Prostate gland (tissue), 2 donors: ENCODE measurements at regions not wholly inside any gene's neighbourhood (a gene's known extent, or its start where the extent isn't known, plus 50 kb on each side); places are given as distances from the start of the nearest gene placed in this dataset.

ENCODE experiments used
- CTCF ChIP-seq, 4 experiments: fragments of 200-600 bp in 2 of 4; fragments of 450-650 bp in 2 of 4; sonication (generic) in 2 of 4; IDR thresholded peaks; 1 replicate in 3 of 4; 2 replicates in 1 of 4; pipeline ENCODE4 v1.5.1; 2016 to 2019; ENCODE audit warnings: antibody characterized with exemption in 4 of 4, mild to moderate bottlenecking in 2 of 4, moderate library complexity in 2 of 4
- POLR2A ChIP-seq: fragments of 450-650 bp; IDR thresholded peaks from one replicate; pipeline ENCODE4 v1.6.1; 2016; ENCODE audit warnings: antibody characterized with exemption, mild to moderate bottlenecking
- POLR2AphosphoS5 ChIP-seq: sonication (generic); formaldehyde crosslinking; IDR thresholded peaks from one replicate; pipeline ENCODE4 v1.6.1; 2017; ENCODE audit warnings: antibody characterized with exemption

- TF ChIP-seq CTCF (IDR thresholded peaks at IDR 0.05) (no peak), POLR2A (no peak), POLR2AphosphoS5 (no peak)
Measured at GRCh38 chr10:84994722-84995121, 666.3 kb downstream of the CCSER2 start.
